ENCODE measurements at regions not wholly inside any gene's neighbourhood (a gene's known extent, or its start where the extent isn't known, plus 50 kb on each side); places are given as distances from the start of the nearest gene placed in this dataset.

DNA sequence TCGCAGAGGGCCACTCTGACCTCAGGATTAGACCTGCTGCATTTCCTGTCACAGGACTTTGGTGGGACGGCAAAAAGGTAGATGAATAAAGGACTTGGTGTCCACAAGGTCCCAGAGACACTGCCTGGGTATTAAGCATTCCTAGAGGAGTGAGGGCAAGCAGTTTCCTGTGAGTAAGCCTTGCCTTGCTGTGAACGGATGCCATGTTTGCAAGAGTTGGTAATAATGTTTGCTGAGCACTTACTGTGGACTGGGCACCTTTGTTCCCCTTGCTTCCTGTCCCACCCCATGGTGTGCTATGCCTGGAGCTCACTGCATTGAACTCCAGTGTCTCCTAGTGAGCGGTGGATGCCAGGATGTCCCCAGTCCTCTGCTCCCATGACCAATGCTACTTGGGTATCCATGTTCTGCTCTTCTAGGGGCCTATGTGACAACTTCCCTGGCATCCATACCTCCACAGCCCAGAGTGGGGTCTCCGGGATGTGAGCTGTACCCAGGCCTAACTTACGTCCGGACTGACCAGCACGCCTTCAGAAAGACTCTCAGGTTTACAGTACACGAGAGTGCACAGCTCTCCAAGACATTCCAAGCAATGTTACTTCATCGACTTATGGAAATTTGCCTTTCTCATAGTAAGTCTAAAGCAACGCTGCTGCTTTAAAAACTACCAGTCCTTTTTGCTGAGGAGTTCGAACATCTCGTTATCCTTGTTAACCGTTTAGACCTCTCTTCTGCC lies 95.5 kb upstream of the MSX1 start:
- H3K4me1 ChIP-seq, result no peaks in the 10 kb centered on the region
- DNase-seq (no peak), ATAC-seq (no peak)

DNA sequence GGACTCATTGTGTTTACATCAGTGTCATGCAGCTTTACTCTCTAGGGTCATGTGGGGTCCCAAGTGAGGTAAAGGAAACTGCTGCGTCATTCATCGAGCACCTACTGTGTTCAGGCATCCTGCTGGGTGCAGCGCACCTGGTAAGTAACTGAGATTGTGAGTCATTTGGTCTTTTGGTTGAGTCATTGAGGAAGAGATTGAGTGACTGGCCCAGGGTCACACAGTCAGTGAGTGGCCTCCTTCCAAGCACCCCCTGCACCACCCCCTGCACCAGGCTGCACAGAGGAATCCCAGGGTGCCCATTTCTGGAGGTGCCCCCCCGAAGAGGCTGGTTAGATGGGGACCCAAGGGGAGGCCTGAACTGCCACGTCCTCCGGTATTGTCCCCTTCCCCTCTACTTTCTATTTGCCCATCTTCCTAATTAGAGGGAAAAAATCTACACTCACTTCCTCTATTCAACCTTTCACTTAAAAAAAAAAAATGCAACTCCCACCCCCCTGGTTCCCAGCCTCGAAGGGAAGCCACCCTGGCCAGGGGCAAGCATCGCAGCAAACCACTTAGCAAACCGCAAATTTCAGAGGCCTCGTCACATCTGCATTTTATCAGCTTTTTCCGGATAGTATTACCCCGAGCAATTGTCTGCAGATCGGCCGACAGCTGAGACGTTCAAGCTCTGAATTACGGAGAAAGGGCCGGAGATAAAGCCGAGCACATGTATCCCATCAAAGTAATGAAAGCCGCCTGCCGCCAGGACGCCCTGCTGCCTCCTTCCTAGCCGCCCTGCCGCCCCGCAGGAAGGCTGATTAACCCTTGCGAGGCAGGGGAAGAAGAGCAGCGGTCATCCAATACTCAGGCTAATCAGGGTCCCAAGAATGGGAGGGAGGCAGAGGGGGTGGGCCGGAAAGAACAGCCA lies 96.3 kb upstream of the MSX1 start:
- H3K4me3 ChIP-seq, result no peak overlapping the region
- no peaks in the 10 kb centered on the region for H3K36me3 ChIP-seq (replicated peaks in 1 of 2; ENCODE audit: insufficient read depth in 1 of 2, low read depth in 2 of 2)
- no peak overlapping the region for H3K27ac ChIP-seq
- no peaks in the 10 kb centered on the region for H3K27me3 ChIP-seq
- no peak for ATAC-seq
- 40 to 45% methylated on average over 23 to 27 of the region's 27 CpGs for WGBS, 2 donors
- no peaks in the 10 kb centered on the region for H3K9me3 ChIP-seq
- H3K4me1 ChIP-seq, result no peaks in the 10 kb centered on the region
- TF ChIP-seq, protein P1, sequence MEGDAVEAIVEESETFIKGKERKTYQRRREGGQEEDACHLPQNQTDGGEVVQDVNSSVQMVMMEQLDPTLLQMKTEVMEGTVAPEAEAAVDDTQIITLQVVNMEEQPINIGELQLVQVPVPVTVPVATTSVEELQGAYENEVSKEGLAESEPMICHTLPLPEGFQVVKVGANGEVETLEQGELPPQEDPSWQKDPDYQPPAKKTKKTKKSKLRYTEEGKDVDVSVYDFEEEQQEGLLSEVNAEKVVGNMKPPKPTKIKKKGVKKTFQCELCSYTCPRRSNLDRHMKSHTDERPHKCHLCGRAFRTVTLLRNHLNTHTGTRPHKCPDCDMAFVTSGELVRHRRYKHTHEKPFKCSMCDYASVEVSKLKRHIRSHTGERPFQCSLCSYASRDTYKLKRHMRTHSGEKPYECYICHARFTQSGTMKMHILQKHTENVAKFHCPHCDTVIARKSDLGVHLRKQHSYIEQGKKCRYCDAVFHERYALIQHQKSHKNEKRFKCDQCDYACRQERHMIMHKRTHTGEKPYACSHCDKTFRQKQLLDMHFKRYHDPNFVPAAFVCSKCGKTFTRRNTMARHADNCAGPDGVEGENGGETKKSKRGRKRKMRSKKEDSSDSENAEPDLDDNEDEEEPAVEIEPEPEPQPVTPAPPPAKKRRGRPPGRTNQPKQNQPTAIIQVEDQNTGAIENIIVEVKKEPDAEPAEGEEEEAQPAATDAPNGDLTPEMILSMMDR (IDR thresholded peaks at IDR 0.05), result no peak
- no peak for TF ChIP-seq POLR2A (IDR thresholded peaks at IDR 0.05)
- intact Hi-C loops (cut with DNase I), result no loop called here
- no peak for DNase-seq

More for the DNA sequence above, 95.5 kb upstream of the MSX1 start:
- WGBS, 2 donors, result 70 to 74% methylated on average over 14 of the region's 14 CpGs
- intact Hi-C loops (cut with DNase I), result no loop called here
- no peaks in the 10 kb centered on the region for H3K27me3 ChIP-seq
- no peak overlapping the region for H3K27ac ChIP-seq
- H3K36me3 ChIP-seq (replicated peaks in 1 of 2; ENCODE audit: insufficient read depth in 1 of 2, low read depth in 2 of 2), result no peaks in the 10 kb centered on the region
- TF ChIP-seq POLR2A (IDR thresholded peaks at IDR 0.05), result no peak
- TF ChIP-seq, protein P1 (IDR thresholded peaks at IDR 0.05), result no peak
- no peak overlapping the region for H3K4me3 ChIP-seq
- H3K9me3 ChIP-seq, result no peaks in the 10 kb centered on the region

GRCh38 chr4:4762300-4762699 lies 97.2 kb upstream of the MSX1 start:
- Histone ChIP-seq H3K9me3 (no peaks in the 10 kb centered on the region), H3K36me3 (replicated peaks in 1 of 2; ENCODE audit: insufficient read depth in 1 of 2, low read depth in 2 of 2) (no peaks in the 10 kb centered on the region), H3K27ac (no peak overlapping the region), H3K4me1 (no peaks in the 10 kb centered on the region), H3K27me3 (no peaks in the 10 kb centered on the region), H3K4me3 (no peak overlapping the region)
- 74 to 77% methylated on average over 6 to 9 of the region's 9 CpGs for WGBS, 2 donors
- intact Hi-C loops (cut with DNase I), result no loop called here
- TF ChIP-seq, protein P1 (IDR thresholded peaks at IDR 0.05), result no peak
- no peak for TF ChIP-seq POLR2A (IDR thresholded peaks at IDR 0.05)
- ATAC-seq (no peak), DNase-seq (no peak)

DNA sequence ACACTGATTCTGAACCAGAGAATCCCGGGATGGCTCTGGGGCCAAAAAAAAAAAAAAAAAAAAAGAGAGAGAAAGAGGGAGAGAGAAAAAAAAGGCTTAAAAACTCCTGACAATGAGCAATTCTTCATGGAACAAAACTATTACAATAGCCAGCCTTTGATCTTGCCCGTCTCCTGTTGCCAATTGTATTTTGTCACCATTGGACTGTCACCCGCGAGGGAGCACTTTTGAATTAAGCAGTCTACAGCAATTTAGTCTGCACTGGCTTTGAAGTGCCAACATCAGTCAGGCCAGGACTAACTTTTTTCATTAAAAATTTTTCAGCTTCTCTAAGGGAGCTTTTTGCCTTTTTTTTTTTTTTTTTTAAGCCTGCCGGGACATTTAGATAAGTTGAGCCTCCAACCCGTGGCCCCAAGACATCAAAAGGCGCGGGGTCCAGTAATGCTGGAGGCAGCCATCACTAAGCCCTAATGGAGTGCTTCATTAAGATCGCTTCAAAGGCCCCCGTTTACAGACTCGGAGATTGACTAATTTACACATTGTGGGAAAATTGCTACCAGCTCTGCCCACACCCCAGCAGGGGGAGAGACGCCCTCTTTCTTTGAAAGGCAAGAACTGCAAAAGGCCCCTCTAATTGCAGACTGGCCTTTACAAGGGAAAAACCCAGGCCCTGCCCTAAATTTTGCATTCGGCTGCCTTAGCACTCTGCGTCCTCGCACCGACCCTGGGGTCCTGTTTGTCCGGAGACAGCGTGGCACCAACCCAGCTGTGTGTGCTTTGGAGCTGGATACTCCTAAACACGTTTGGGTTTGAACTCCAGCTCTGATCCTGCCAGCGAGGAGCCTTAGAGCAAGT lies 98.1 kb upstream of the MSX1 start:
- no peak for DNase-seq
- H3K27me3 ChIP-seq, result no peaks in the 10 kb centered on the region
- 45 to 46% methylated on average over 16 to 20 of the region's 20 CpGs for WGBS, 2 donors
- no peak overlapping the region for H3K27ac ChIP-seq
- TF ChIP-seq, protein P1 (IDR thresholded peaks at IDR 0.05), result no peak
- TF ChIP-seq POLR2A (IDR thresholded peaks at IDR 0.05), result no peak
- H3K9me3 ChIP-seq, result no peaks in the 10 kb centered on the region
- ATAC-seq, result no peak
- H3K36me3 ChIP-seq (replicated peaks in 1 of 2; ENCODE audit: insufficient read depth in 1 of 2, low read depth in 2 of 2), result no peaks in the 10 kb centered on the region
- H3K4me1 ChIP-seq, result no peaks in the 10 kb centered on the region
- intact Hi-C loops (cut with DNase I), result no loop called here
- no peak overlapping the region for H3K4me3 ChIP-seq

Data from body of pancreas (tissue), 4 donors.